ENCODE measurements at regions not wholly inside any gene's neighbourhood (a gene's known extent, or its start where the extent isn't known, plus 50 kb on each side); places are given as distances from the start of the nearest gene placed in this dataset.

GRCh38 chrX:10935501-10935900, 175.6 kb upstream of the HCCS start:
- TF ChIP-seq POLR2A (IDR thresholded peaks at IDR 0.05; ENCODE audit: low read depth, low read length) (no peak), TAF1 (IDR thresholded peaks at IDR 0.05; ENCODE audit: low read depth, low read length) (no peak), POLR2AphosphoS5 (IDR thresholded peaks at IDR 0.05; ENCODE audit: low read depth, low read length) (no peak), SPI1 (IDR thresholded peaks at IDR 0.05; ENCODE audit: low read depth, low read length) (no peak), POU2F2 (IDR thresholded peaks at IDR 0.05; ENCODE audit: low read depth, low read length) (no peak), PAX5 (IDR thresholded peaks at IDR 0.05; ENCODE audit: insufficient read depth, low read length, severe bottlenecking) (no peak)
